GM19240 (cell line): ENCODE measurements at regions not wholly inside any gene's neighbourhood (a gene's known extent, or its start where the extent isn't known, plus 50 kb on each side); places are given as distances from the start of the nearest gene placed in this dataset.
"Not testable (repeated sequence)": the region's sequence is repeated elsewhere in the genome, so short reads cannot be mapped to it uniquely, and the experiment has no call there.

Experiments
- DNase-seq: peaks from one replicate; pipeline ENCODE4 v3.0.0; 2011; ENCODE audit warnings: low spot score; ENCODE audit not compliant: insufficient read length

- DNase-seq, result no peak
Observed at GRCh38 chr10:125249948-125250347, 89.6 kb upstream of the CTBP2 start.

GRCh38 chr10:125248489-125248888 is 88.1 kb upstream of the CTBP2 start:
- no peak for DNase-seq

GRCh38 chr10:125247576-125247975 is 87.2 kb upstream of the CTBP2 start:
- no peak for DNase-seq

- DNase-seq, result no peak
Observed at GRCh38 chr10:125243532-125244253, 83.3 kb upstream of the CTBP2 start.

GRCh38 chr10:125238682-125239081 is 78.3 kb upstream of the CTBP2 start:
- no peak for DNase-seq

GRCh38 chr10:125236091-125236490 is 75.7 kb upstream of the CTBP2 start:
- no peak for DNase-seq

- DNase-seq, result no peak
Observed at GRCh38 chr10:125235093-125236069, 75.0 kb upstream of the CTBP2 start.

GRCh38 chr10:125234576-125234975 is 74.2 kb upstream of the CTBP2 start:
- DNase-seq, result not testable (repeated sequence)

- DNase-seq, result no peak
Observed at GRCh38 chr10:125233726-125234125, 73.4 kb upstream of the CTBP2 start.

GRCh38 chr10:125232841-125233240 is 72.5 kb upstream of the CTBP2 start:
- no peak for DNase-seq

GRCh38 chr10:125231813-125232475 is 71.6 kb upstream of the CTBP2 start:
- no peak for DNase-seq

- no peak for DNase-seq
Observed at GRCh38 chr10:125231116-125231812, 70.9 kb upstream of the CTBP2 start.

GRCh38 chr10:125230251-125230650 is 69.9 kb upstream of the CTBP2 start:
- DNase-seq, result no peak

- DNase-seq, result not testable (repeated sequence)
Observed at GRCh38 chr10:125228245-125228940, 68.0 kb upstream of the CTBP2 start.

- no peak for DNase-seq
Observed at GRCh38 chr10:125227546-125227945, 67.2 kb upstream of the CTBP2 start.

GRCh38 chr10:125226823-125227222 is 66.5 kb upstream of the CTBP2 start:
- no peak for DNase-seq

GRCh38 chr10:125226005-125226404 is 65.6 kb upstream of the CTBP2 start:
- DNase-seq, result no peak

GRCh38 chr10:125225051-125225450 is 64.7 kb upstream of the CTBP2 start:
- DNase-seq, result no peak

GRCh38 chr10:125222515-125223308 is 62.3 kb upstream of the CTBP2 start:
- DNase-seq, result no peak

- DNase-seq, result no peak
Observed at GRCh38 chr10:125221716-125222115, 61.4 kb upstream of the CTBP2 start.
